Endodermal cell (in vitro differentiated cells): ENCODE measurements at regions not wholly inside any gene's neighbourhood (a gene's known extent, or its start where the extent isn't known, plus 50 kb on each side); places are given as distances from the start of the nearest gene placed in this dataset.
A peak's percentile ranks its signal among the peaks of the same experiment; 100 is the strongest.
"Not testable (repeated sequence)": the region's sequence is repeated elsewhere in the genome, so short reads cannot be mapped to it uniquely, and the experiment has no call there.

ENCODE experiments used
- DNase-seq: peaks from one replicate; pipeline ENCODE4 v3.0.0-alpha.2; 2017
- H3K27ac ChIP-seq: 2 replicates; pipeline ENCODE4 v1.5.1; 2013; ENCODE audit warnings: mild to moderate bottlenecking, low read depth, low read length, moderate library complexity
- H3K27me3 ChIP-seq: 2 replicates; pipeline ENCODE4 v1.6.1; 2013; ENCODE audit warnings: mild to moderate bottlenecking, low read length, moderate library complexity; ENCODE audit not compliant: insufficient read depth, control insufficient read depth, poor library complexity, severe bottlenecking
- H3K36me3 ChIP-seq: 2 replicates; pipeline ENCODE4 v1.7.0; 2013; ENCODE audit warnings: mild to moderate bottlenecking, low read length, moderate library complexity; ENCODE audit not compliant: control insufficient read depth, insufficient read depth
- H3K4me1 ChIP-seq: one replicate; pipeline ENCODE4 v1.7.0; 2013; ENCODE audit warnings: low read length; ENCODE audit not compliant: control insufficient read depth, insufficient read depth
- H3K4me3 ChIP-seq: 2 replicates; pipeline ENCODE4 v1.5.1; 2013; ENCODE audit warnings: mild to moderate bottlenecking, low read length, moderate library complexity
- H3K9ac ChIP-seq: 2 replicates; pipeline ENCODE4 v1.6.1; 2013; ENCODE audit warnings: mild to moderate bottlenecking, low read length, moderate library complexity; ENCODE audit not compliant: poor library complexity, severe bottlenecking; ENCODE audit errors: extremely low read depth
- H3K9me3 ChIP-seq: 2 replicates; pipeline ENCODE4 v1.6.1; 2013; ENCODE audit warnings: mild to moderate bottlenecking, low read length, moderate library complexity; ENCODE audit not compliant: control insufficient read depth
- H3K27ac Mint-ChIP-seq: 2 replicates; pipeline ENCODE4 v1.8.0; 2020; ENCODE audit warnings: mixed read lengths
- H3K27me3 Mint-ChIP-seq: 2 replicates; pipeline ENCODE4 v1.8.0; 2021; ENCODE audit warnings: mild to moderate bottlenecking, mixed read lengths; ENCODE audit not compliant: insufficient read depth
- H3K36me3 Mint-ChIP-seq: 2 replicates; pipeline ENCODE4 v1.8.0; 2020; ENCODE audit warnings: low read depth, mixed read lengths
- H3K4me1 Mint-ChIP-seq: 2 replicates; pipeline ENCODE4 v1.8.0; 2020; ENCODE audit warnings: mixed read lengths
- H3K4me3 Mint-ChIP-seq: 2 replicates; pipeline ENCODE4 v1.8.0; 2020; ENCODE audit warnings: mild to moderate bottlenecking, moderate library complexity, mixed read lengths
- H3K9me3 Mint-ChIP-seq: 2 replicates; pipeline ENCODE4 v1.8.0; 2020; ENCODE audit warnings: mild to moderate bottlenecking, mixed read lengths
- WGBS, 2 experiments: methylation state at CpG; one replicate each; pipeline versions ENCODE4 v1.1.5 to v1.1.7; 2013; ENCODE audit warnings: missing lambda C conversion rate in 2 of 2, mixed read lengths in 1 of 2; ENCODE audit not compliant: insufficient coverage in 1 of 2, insufficient read length in 1 of 2; 5-methylcytosine and 5-hydroxymethylcytosine counted together
- TF ChIP-seq, protein P1 (sequence below): fragments of 200-600 bp; sonication (generic); conservative IDR thresholded peaks from 2 replicates; pipeline ENCODE4 v1.5.0; 2021; ENCODE audit warnings: antibody characterized with exemption, mild to moderate bottlenecking

DNA sequence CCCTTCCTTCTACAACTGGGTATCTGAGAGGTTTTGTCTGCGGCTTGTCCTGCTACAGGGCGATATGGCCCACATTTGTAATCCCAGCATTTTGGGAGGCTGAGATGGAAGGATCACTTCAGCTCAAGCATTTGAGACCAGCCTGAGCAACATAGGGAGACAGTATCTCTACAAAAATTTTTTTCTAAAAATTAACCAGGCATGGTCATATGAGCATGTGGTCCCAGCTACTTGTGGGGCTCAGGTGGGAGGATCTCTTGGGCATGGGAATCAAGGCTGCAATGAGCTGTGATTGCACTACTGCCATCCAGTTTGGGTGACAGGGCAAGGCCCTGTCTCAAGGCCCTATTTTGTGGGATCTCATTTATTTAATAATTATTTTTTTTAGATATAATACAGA lies 420.6 kb upstream of the PABPC4L start:
- no peak overlapping the region for H3K9ac ChIP-seq

DNA sequence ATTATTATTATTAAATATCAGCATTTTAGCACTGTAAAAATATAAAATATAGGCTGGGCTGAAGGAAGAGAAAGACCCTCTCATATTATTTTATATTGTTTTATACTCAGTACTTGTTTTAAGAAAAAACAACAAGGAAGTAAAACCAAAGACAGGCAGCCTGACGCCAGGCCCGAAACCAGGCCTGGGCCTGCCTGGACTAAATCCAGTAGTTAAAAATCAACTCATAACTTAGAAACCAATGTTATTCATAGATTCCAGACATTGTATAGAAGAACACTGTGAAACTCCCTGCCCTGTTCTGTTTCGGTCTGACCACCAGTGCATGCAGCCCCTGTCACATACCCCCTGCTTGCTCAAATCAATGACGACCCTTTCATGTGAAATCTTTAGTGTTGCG lies 420.1 kb upstream of the PABPC4L start:
- H3K36me3 Mint-ChIP-seq, H3K9ac ChIP-seq, H3K4me3 ChIP-seq, H3K4me3 Mint-ChIP-seq, H3K27me3 Mint-ChIP-seq, DNase-seq, H3K27ac Mint-ChIP-seq, H3K4me1 ChIP-seq, H3K9me3 ChIP-seq, H3K9me3 Mint-ChIP-seq, H3K27me3 ChIP-seq, H3K36me3 ChIP-seq: not testable (repeated sequence)
- H3K4me1 Mint-ChIP-seq: peaks cover 21% of the 10 kb centered on the region
- 77 to 92% methylated on average over 2 to 4 of the region's 5 CpGs for WGBS, 2 experiments
- H3K27ac ChIP-seq: peak overlapping the region; percentile 62

More for the DNA sequence above, 420.6 kb upstream of the PABPC4L start:
- Mint-ChIP-seq H3K36me3 (no peaks in the 10 kb centered on the region), H3K27me3 (no peaks in the 10 kb centered on the region), H3K27ac (no peak overlapping the region), H3K4me3 (no peak overlapping the region), H3K9me3 (no peaks in the 10 kb centered on the region), H3K4me1 (peaks cover 21% of the 10 kb centered on the region)
- Histone ChIP-seq H3K9me3 (no peaks in the 10 kb centered on the region), H3K4me1 (no peaks in the 10 kb centered on the region), H3K27ac (peak overlapping the region; percentile 62), H3K36me3 (no peaks in the 10 kb centered on the region), H3K4me3 (no peak overlapping the region), H3K27me3 (no peaks in the 10 kb centered on the region)
- TF ChIP-seq, protein P1, sequence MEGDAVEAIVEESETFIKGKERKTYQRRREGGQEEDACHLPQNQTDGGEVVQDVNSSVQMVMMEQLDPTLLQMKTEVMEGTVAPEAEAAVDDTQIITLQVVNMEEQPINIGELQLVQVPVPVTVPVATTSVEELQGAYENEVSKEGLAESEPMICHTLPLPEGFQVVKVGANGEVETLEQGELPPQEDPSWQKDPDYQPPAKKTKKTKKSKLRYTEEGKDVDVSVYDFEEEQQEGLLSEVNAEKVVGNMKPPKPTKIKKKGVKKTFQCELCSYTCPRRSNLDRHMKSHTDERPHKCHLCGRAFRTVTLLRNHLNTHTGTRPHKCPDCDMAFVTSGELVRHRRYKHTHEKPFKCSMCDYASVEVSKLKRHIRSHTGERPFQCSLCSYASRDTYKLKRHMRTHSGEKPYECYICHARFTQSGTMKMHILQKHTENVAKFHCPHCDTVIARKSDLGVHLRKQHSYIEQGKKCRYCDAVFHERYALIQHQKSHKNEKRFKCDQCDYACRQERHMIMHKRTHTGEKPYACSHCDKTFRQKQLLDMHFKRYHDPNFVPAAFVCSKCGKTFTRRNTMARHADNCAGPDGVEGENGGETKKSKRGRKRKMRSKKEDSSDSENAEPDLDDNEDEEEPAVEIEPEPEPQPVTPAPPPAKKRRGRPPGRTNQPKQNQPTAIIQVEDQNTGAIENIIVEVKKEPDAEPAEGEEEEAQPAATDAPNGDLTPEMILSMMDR: no peak
- 97 to 100% methylated on average over 1 to 2 of the region's 2 CpGs for WGBS, 2 experiments
- DNase-seq: no peak

DNA sequence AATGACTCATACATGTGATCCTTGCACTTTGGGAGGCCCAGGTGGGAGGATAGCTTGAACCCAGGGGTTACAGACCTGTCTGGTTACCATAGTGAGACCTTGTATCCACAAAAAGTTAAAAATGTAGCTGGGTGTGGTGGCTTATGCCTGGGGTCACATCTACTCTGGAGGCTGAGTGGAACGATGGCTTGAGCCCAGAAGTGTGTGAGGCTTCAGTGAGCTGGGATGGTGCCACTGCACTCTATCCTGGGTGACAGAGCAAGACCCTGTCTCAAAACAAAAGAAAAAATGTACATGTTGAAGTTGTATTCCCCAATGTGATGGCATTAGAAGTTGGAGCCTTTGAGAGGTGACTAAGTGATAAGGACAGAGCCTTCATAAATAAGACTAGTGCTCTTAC lies 409.4 kb upstream of the PABPC4L start:
- Histone ChIP-seq H3K4me1 (no peaks in the 10 kb centered on the region), H3K36me3 (no peaks in the 10 kb centered on the region), H3K4me3 (no peak overlapping the region), H3K9me3 (no peaks in the 10 kb centered on the region), H3K27me3 (no peaks in the 10 kb centered on the region), H3K9ac (no peak overlapping the region), H3K27ac (no peak overlapping the region)
- 89 to 100% methylated on average over 1 of the region's 1 CpG for WGBS, 2 experiments
- TF ChIP-seq, protein P1: no peak
- Mint-ChIP-seq H3K4me1 (no peaks in the 10 kb centered on the region), H3K4me3 (no peak overlapping the region), H3K36me3 (no peaks in the 10 kb centered on the region), H3K9me3 (peaks cover 5% of the 10 kb centered on the region), H3K27ac (no peak overlapping the region), H3K27me3 (no peaks in the 10 kb centered on the region)
- DNase-seq: no peak

DNA sequence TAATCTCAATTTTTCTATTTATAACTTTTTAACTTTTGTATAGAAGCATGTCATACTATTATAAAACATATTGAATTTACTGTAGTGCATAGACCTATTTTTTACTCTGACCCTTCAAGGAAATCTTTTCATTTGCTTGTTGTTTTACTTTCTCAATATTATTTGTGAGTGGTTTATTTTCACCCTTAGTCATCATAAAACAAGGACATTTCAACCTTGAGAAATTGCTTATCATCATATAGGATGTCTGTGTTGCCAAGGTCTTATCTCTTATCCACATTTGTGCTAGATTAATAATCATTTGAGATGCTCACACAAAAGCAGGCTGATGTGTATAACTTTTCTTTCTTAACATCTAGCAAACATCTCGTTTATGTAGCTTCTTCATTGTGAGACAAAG lies 408.6 kb upstream of the PABPC4L start:
- no peaks in the 10 kb centered on the region for H3K4me1 Mint-ChIP-seq
- no peaks in the 10 kb centered on the region for H3K27me3 Mint-ChIP-seq
- 100% methylated on average over 1 of the region's 1 CpG; no CpG with 5 or more reads in 1 of the 2 experiments for WGBS, 2 experiments
- no peak overlapping the region for H3K9ac ChIP-seq
- H3K4me1 ChIP-seq: no peaks in the 10 kb centered on the region
- TF ChIP-seq, protein P1: no peak
- H3K27me3 ChIP-seq: no peaks in the 10 kb centered on the region
- no peaks in the 10 kb centered on the region for H3K36me3 ChIP-seq
- H3K27ac Mint-ChIP-seq: no peak overlapping the region
- H3K4me3 ChIP-seq: no peak overlapping the region
- DNase-seq: no peak
- H3K36me3 Mint-ChIP-seq: no peaks in the 10 kb centered on the region
- H3K9me3 ChIP-seq: no peaks in the 10 kb centered on the region
- no peak overlapping the region for H3K4me3 Mint-ChIP-seq
- peaks cover 5% of the 10 kb centered on the region for H3K9me3 Mint-ChIP-seq
- H3K27ac ChIP-seq: no peak overlapping the region
